ENCODE measurements at regions not wholly inside any gene's neighbourhood (a gene's known extent, or its start where the extent isn't known, plus 50 kb on each side); places are given as distances from the start of the nearest gene placed in this dataset.

DNA sequence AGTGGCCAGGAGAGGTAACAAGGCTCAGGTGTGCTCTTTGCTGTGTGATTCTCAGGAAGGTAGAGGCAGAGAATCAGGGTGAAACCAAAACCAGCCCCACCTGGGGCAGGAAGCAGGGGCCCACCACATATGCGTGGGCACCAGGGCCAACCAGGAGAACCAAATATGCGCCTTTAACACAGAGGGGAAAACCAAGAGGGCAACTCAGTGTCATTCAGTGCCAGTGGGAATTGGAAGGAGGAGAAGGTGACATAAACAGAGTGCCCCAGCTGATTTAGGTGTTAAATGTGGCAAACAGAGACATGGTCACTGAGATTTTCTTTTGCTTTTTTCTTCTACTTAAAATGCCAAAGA, 106.8 kb upstream of the MAMLD1 start:
- TF ChIP-seq, protein P1, sequence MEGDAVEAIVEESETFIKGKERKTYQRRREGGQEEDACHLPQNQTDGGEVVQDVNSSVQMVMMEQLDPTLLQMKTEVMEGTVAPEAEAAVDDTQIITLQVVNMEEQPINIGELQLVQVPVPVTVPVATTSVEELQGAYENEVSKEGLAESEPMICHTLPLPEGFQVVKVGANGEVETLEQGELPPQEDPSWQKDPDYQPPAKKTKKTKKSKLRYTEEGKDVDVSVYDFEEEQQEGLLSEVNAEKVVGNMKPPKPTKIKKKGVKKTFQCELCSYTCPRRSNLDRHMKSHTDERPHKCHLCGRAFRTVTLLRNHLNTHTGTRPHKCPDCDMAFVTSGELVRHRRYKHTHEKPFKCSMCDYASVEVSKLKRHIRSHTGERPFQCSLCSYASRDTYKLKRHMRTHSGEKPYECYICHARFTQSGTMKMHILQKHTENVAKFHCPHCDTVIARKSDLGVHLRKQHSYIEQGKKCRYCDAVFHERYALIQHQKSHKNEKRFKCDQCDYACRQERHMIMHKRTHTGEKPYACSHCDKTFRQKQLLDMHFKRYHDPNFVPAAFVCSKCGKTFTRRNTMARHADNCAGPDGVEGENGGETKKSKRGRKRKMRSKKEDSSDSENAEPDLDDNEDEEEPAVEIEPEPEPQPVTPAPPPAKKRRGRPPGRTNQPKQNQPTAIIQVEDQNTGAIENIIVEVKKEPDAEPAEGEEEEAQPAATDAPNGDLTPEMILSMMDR (IDR thresholded peaks at IDR 0.05; ENCODE audit: insufficient read depth, low read depth, low read length, missing control alignments) = no peak
- no peak for DNase-seq (ENCODE audit: low read depth)
- H3K4me3 ChIP-seq (ENCODE audit: low read length) = no peak overlapping the region

DNA sequence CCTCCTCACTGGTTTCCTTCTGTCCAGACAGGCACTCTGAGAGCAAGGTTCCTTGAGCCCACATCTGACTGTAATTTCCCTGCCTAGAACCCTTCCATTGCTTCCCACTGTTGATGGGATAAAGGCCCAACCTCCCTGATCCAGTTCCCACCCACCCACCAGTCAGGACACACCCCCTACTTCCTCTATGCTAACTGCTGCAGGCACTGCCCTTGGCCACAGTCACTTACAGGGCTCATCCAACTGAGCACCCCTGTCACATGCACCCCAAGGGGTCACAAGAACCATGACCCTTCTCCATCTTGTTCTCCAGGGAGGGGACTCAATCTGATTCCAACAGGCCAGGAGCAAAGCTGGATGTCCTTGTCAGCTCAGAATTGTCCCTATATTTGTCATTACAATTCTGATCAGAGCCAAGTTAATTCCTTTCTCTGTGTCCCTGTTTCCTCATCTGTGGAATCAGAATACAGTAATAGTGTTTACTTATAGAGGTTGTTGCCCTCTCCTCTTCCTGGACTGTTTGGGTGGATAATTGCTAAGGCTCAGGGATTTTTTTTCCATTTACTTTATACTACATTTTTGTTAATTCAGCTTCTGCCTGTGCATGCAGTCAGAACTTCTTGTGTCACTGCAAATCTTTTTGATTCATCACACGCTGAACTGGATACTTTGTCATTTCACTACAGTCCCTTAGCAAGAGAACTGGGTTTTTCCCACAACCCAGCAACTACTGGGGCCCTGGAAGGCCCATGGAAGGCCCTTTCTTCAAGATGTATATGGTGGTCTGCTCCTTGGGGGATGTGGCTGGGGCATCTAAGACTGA, 105.6 kb upstream of the MAMLD1 start:
- TF ChIP-seq, protein P1 (IDR thresholded peaks at IDR 0.05; ENCODE audit: insufficient read depth, low read depth, low read length, missing control alignments) = no peak
- DNase-seq (ENCODE audit: low read depth) = no peak
- H3K4me3 ChIP-seq (ENCODE audit: low read length) = no peak overlapping the region

DNA sequence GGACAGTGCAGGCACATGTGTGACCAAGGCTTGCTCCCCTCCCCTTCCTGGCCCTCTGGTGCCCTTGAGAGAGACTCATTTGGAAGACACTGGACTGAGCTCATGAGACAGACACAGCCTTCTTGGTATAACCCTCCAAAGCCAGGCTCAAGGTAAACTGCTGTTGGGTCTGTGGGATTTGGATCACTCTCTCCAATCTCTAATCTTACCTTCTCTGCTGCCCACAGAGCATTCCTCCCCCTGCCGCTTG, 105.0 kb upstream of the MAMLD1 start:
- TF ChIP-seq, protein P1 (IDR thresholded peaks at IDR 0.05; ENCODE audit: insufficient read depth, low read depth, low read length, missing control alignments) = no peak
- DNase-seq (ENCODE audit: low read depth) = no peak
- no peak overlapping the region for H3K4me3 ChIP-seq (ENCODE audit: low read length)

- DNase-seq (ENCODE audit: low read depth) = no peak
- no peak overlapping the region for H3K4me3 ChIP-seq (ENCODE audit: low read length)
- TF ChIP-seq, protein P1 (IDR thresholded peaks at IDR 0.05; ENCODE audit: insufficient read depth, low read depth, low read length, missing control alignments) = no peak
These were observed 104.4 kb upstream of the MAMLD1 start for GRCh38 chrX:150258463-150259430.

GRCh38 chrX:150262456-150262855, 100.7 kb upstream of the MAMLD1 start:
- DNase-seq (ENCODE audit: low read depth) = no peak
- TF ChIP-seq, protein P1 (IDR thresholded peaks at IDR 0.05; ENCODE audit: insufficient read depth, low read depth, low read length, missing control alignments) = no peak
- H3K4me3 ChIP-seq (ENCODE audit: low read length) = no peak overlapping the region

DNA sequence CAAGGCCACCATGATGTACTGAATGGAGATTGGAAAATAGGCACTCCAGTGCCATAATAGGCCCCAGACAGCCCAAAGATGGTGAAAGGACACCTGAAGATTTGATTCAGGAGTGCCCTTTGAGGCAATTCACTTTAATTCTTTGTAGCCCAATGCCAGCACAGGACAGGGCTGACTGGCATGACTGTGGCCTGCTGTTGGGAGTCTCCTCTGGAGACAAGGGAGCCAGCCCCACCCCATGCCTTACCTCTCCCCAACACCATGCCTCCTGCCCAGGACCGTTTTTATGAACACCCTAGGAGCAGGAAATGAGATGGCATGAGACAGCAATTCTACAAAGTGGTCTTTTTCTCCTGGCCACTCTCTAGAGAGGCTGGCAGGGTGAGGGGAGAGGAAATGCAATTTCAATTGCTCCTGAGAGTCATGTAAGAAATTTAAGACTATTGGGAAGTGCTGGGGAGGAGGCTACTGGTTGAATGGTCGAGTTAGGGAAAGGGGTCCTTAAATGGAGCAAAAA, 94.2 kb upstream of the MAMLD1 start:
- TF ChIP-seq, protein P1 (IDR thresholded peaks at IDR 0.05; ENCODE audit: insufficient read depth, low read depth, low read length, missing control alignments) = no peak
- H3K4me3 ChIP-seq (ENCODE audit: low read length) = no peak overlapping the region
- no peak for DNase-seq (ENCODE audit: low read depth)

Measured in epithelial cell of esophagus (primary cell).